GM18520 (cell line): ENCODE measurements at regions not wholly inside any gene's neighbourhood (a gene's known extent, or its start where the extent isn't known, plus 50 kb on each side); places are given as distances from the start of the nearest gene placed in this dataset.
"Not testable (repeated sequence)": the region's sequence is repeated elsewhere in the genome, so short reads cannot be mapped to it uniquely, and the experiment has no call there.

Source experiments
- ATAC-seq: cut with Tn5 transposase; IDR thresholded peaks from one replicate; pipeline ENCODE4 v1.9.1; 2021; ENCODE audit not compliant: unreplicated experiment

DNA sequence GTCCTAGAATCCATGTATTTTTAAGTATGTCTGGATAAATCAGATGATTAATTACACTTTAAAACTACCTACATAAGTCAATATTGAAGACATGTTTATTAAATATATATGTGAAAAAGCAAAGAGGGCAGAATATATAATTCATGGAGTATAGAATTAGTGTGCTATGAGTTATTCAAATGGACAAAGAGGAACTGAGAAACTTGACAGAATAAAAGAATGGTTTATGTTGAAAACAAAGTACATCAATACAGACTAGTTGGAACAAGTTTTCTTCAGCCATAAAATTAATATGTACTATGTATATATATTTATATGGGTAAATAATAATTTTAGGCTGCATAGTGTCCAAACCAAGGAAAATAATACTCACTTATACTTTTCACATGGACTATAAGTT is 173.5 kb downstream of the NPFFR2 start:
- ATAC-seq = no peak

DNA sequence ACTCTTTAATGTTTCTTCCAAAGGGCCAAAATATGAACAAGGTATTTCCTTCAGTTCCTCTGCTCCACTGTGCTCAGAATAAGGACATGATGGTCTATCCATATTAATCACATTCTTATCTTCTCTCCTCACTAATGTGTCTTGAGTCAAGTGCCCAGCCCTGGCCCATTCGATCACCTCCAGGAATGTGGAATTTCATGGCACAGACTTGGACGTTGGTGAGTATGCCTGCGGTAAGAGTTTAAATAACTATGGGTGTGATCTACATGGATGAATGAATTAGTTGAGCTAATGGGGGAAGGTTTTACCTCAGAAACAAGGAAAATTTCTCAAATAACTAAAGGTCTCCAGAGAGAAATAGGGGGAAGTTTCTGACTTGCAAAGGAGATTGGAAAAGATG is 174.0 kb downstream of the NPFFR2 start:
- no peak for ATAC-seq

DNA sequence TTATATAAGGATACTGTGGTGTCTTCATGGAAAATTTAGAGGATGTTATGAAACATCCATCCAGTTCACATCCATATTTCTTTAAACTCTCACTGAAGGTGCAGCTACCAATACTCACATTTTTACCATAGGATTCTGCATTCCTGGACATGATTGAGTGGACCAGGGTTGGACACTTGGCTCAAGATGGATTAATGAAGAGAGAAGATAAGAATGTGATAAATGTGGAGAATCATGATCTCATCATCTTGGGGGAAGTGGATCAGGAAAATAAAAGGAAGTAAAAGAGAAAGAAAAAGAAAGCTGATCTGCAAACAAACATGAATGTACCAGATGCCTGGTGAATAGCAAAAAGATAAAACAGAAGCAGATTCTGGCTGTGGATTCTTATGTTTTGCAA is 175.4 kb downstream of the NPFFR2 start:
- ATAC-seq = no peak

DNA sequence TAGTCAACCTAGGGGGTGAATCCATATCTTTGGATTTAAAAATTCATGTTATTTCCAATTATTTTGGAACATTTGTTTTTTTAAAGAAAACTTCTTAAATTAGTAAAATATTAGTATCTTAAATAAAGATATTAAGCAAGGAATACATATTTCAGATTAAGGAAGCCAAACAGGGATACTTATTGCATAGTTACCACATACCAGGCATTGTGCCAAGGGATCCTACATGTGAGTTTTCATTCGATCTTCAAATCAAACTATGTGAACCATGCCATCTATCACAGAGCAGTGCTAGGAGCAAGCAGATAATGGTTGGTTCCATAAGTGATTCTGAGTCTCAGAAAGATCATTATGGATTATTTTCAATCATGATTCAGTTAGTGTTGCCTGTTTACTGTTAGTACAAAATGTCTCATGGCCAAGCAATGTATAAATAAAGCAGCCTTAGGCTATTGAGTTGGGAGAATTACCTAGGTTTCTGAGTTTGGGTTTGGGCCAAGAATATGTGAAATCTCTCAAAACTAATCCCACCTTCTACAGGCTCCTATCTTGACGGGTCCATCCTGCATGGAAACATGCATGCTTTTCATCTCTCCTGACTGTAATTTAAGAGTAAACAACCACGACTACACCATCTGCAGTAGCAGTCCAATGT is 176.7 kb downstream of the NPFFR2 start:
- no peak for ATAC-seq

DNA sequence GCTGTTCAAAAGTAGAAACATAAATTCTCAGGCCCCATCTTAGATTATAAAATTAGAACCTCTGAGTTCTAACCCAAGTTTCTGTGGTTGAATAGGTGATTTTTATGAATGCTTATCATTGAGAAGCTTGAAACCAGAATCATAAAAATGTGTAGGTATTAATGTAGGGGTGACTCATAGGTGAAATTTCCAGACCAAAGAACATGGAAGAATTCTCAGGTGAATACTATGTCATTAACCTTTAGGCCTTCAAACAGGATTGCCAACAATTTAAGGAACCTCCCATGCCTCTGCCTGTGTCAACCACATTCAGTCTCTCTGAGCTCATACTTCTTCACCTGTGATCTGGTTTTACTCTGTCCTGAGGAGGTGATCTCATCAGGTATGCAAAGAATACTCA is 177.8 kb downstream of the NPFFR2 start:
- peak; percentile 38 for ATAC-seq

DNA sequence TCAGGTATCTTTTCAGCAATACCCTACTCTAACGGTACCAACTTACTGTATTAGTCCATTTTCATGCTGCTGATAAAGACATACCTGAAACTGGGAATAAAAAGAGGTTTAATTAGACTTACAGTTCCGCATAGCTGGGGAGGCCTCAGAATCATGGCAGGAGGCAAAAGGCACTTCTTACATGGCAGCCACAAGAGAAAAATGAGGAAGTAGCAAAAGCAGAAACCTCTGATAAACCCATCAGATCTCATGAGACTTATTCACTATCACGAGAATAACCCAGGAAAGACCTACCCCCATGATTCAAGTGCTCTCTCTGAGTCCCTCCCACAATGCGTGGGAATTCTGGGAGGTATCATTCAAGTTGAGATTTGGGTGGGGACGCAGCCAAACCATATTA is 182.0 kb downstream of the NPFFR2 start:
- not testable (repeated sequence) for ATAC-seq

DNA sequence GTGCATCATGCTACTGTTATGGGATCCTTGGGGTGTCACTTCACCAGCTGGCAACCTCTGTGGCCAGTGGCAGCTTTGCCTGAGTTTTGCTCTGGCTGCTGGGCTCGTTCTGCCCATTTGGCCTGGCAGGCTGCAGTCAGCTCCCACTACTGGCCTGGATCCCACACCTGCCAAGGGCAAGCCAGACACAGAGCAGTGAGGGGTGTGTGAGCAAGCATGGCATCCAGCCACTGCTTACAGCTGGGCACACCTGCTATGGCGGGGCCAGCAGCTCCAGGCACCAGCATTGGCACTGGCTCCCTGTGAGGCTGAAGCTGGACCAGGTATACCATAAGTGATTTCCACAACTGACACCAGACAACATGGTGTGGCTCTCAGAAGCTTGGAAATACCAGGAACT is 183.4 kb downstream of the NPFFR2 start:
- ATAC-seq = no peak

DNA sequence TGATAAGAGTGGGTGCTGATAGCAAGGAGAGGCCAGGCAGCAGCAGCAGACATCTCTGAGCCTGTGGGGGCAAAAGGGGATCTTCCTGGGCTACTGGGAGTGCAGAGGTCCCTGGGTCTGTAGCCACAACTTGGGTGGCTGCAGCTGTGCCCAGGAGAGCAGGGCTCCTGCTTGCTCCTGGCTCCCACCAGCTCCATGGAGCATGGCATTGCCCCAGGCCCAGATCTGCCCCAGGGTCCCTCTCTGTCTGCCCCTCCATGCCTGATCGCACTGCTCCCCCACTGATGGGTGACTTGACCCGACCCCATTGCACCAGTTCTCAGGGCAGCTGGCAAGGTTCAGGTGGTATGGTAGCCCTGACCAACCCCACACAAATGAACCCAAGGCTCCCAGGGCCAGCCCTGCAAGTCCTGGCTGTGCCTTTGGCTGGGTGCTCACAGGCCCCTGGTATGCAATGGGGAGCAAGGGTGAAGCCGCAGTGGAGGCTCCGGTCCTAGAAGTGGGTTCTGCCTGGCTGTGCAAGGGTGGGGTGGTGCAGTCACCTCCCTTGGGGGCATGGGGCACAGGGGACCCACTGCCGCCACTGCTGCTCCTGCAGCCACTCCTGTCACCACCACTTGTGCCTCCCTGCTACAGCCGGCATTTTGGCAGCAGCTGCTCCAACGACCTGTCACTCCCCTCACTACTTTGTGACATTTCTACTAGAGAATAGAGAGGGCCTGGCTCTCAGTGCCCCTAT is 184.9 kb downstream of the NPFFR2 start:
- no peak for ATAC-seq

DNA sequence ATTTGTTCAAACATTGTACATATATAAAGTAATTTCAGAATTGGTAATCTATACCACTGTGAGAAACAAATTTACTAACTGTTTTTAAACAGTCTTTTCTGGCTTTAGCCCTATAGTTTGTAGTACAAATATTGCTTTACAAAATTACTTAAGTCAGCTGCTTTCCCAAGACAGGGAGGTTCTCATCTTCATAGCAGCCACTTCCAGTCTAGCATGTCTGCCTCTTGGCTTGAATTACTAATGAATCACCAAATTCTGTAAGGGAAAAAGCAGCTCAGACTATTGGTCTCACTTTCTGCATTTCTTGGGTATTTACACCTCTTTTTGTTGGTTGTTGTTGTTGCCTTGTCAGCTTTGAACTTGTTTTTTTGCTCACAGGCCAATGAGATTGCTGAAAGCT is 187.2 kb downstream of the NPFFR2 start:
- ATAC-seq = no peak
